ENCODE measurements at regions not wholly inside any gene's neighbourhood (a gene's known extent, or its start where the extent isn't known, plus 50 kb on each side); places are given as distances from the start of the nearest gene placed in this dataset.

DNA sequence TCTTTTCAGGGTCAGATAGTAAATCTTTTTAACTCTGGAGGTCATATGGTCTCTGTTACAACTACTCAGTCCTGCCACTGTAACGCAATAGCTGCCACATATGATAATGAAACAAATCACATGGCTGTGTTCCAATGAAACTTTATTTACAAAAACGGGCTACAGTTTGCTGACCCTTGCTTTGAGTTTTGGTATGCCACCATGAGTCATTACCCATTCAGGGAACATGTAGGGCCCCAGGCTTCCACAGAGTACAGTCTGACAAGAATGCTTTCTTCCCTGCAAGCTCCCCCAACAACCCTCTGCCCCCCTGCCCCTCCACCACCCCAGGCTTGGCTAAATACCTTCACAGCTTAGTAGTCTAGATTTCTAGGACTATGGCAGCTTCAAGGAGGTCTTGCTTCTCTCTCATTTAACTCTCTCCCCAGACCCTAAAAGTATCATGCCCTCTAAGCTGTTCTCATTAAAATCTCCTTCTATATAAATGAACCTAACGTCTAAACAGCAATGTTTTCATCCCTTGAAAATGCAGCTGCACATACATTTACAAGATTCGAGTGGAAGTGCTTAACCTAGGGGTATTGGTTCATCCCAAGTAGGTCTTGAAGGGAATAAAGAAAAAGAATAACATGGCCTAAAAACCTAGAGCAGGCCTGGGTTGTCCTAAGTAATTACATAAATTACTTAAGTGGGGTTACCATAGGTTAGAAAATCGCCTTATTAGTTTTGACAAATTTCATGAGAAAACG is 117.8 kb upstream of the PRICKLE2 start:
- TF ChIP-seq, protein P1, sequence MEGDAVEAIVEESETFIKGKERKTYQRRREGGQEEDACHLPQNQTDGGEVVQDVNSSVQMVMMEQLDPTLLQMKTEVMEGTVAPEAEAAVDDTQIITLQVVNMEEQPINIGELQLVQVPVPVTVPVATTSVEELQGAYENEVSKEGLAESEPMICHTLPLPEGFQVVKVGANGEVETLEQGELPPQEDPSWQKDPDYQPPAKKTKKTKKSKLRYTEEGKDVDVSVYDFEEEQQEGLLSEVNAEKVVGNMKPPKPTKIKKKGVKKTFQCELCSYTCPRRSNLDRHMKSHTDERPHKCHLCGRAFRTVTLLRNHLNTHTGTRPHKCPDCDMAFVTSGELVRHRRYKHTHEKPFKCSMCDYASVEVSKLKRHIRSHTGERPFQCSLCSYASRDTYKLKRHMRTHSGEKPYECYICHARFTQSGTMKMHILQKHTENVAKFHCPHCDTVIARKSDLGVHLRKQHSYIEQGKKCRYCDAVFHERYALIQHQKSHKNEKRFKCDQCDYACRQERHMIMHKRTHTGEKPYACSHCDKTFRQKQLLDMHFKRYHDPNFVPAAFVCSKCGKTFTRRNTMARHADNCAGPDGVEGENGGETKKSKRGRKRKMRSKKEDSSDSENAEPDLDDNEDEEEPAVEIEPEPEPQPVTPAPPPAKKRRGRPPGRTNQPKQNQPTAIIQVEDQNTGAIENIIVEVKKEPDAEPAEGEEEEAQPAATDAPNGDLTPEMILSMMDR (conservative IDR thresholded peaks at IDR 0.05; ENCODE audit: low read depth, low read length) = no peak
- no peak for TF ChIP-seq EZH2 (IDR thresholded peaks at IDR 0.05; ENCODE audit: borderline replicate concordance, low read depth, low read length, poor library complexity, severe bottlenecking)

All from A673 (cell line).